Astrocyte (in vitro differentiated cells and primary cell): ENCODE measurements at regions not wholly inside any gene's neighbourhood (a gene's known extent, or its start where the extent isn't known, plus 50 kb on each side); places are given as distances from the start of the nearest gene placed in this dataset.

Experiments used
- DNase-seq: peaks from one replicate; pipeline ENCODE4 v3.0.0-alpha.2; 2010; ENCODE audit warnings: low read depth
- FAIRE-seq: peaks from 2 replicates; lab custom pipeline; 2011; peaks lifted over from hg19 to GRCh38; lab: Jason Lieb, UNC
- H2AFZ ChIP-seq: 2 replicates; pipeline ENCODE4 v1.6.0; 2012; ENCODE audit warnings: low read depth, low read length, inconsistent platforms
- H3K27ac ChIP-seq: 2 replicates; pipeline ENCODE4 v1.5.1; 2011; ENCODE audit warnings: low read depth, low read length, inconsistent platforms
- H3K27me3 ChIP-seq: 2 replicates; pipeline ENCODE4 v1.6.0; 2011; ENCODE audit warnings: low read length, inconsistent platforms; ENCODE audit not compliant: insufficient read depth
- H3K36me3 ChIP-seq: 2 replicates; pipeline ENCODE4 v1.5.1; 2011; ENCODE audit warnings: low read length, inconsistent platforms; ENCODE audit not compliant: insufficient read depth
- H3K4me1 ChIP-seq: 2 replicates; pipeline ENCODE4 v1.5.1; 2011; ENCODE audit warnings: low read length, inconsistent platforms; ENCODE audit not compliant: insufficient read depth
- H3K4me2 ChIP-seq: 2 replicates; pipeline ENCODE4 v1.6.0; 2012; ENCODE audit warnings: low read length, inconsistent platforms
- H3K4me3 ChIP-seq: 2 replicates; pipeline ENCODE4 v1.5.1; 2011; ENCODE audit warnings: low read depth, mild to moderate bottlenecking, low read length, inconsistent platforms; ENCODE audit not compliant: insufficient read depth
- H3K79me2 ChIP-seq: 2 replicates; pipeline ENCODE4 v1.6.0; 2012; ENCODE audit warnings: mild to moderate bottlenecking, low read length, inconsistent platforms; ENCODE audit not compliant: insufficient read depth
- H3K9ac ChIP-seq: 2 replicates; pipeline ENCODE4 v1.6.0; 2012; ENCODE audit warnings: mild to moderate bottlenecking, low read length, inconsistent platforms
- H3K9me3 ChIP-seq: 2 replicates; pipeline ENCODE4 v1.5.1; 2012; ENCODE audit warnings: low read depth, mild to moderate bottlenecking, low read length, inconsistent platforms; ENCODE audit not compliant: insufficient read depth
- H4K20me1 ChIP-seq: 2 replicates; pipeline ENCODE4 v1.6.0; 2012; ENCODE audit warnings: low read length, inconsistent platforms; ENCODE audit not compliant: insufficient read depth
- H3K27ac Mint-ChIP-seq: one replicate; pipeline ENCODE4 v1.8.0; 2021; ENCODE audit warnings: mild to moderate bottlenecking, mixed read lengths; ENCODE audit not compliant: unreplicated experiment
- H3K27me3 Mint-ChIP-seq: one replicate; pipeline ENCODE4 v1.8.0; 2021; ENCODE audit warnings: low read depth, mixed read lengths; ENCODE audit not compliant: unreplicated experiment
- H3K36me3 Mint-ChIP-seq: one replicate; pipeline ENCODE4 v1.8.0; 2021; ENCODE audit warnings: low read depth, mixed read lengths; ENCODE audit not compliant: unreplicated experiment
- H3K4me1 Mint-ChIP-seq: one replicate; pipeline ENCODE4 v1.8.0; 2021; ENCODE audit warnings: low read depth, mixed read lengths; ENCODE audit not compliant: unreplicated experiment
- H3K4me3 Mint-ChIP-seq: one replicate; pipeline ENCODE4 v1.8.0; 2021; ENCODE audit warnings: mild to moderate bottlenecking, moderate library complexity, mixed read lengths; ENCODE audit not compliant: unreplicated experiment
- H3K9me3 Mint-ChIP-seq: one replicate; pipeline ENCODE4 v1.8.0; 2021; ENCODE audit warnings: mild to moderate bottlenecking, mixed read lengths; ENCODE audit not compliant: unreplicated experiment
- EZH2 ChIP-seq: IDR thresholded peaks from 2 replicates; pipeline ENCODE4 v1.6.1; 2012; ENCODE audit warnings: mild to moderate bottlenecking, low read length, inconsistent platforms; ENCODE audit not compliant: insufficient read depth
- TF ChIP-seq, protein P1 (sequence below): IDR thresholded peaks from 2 replicates; pipeline ENCODE4 v1.5.1; 2011; ENCODE audit warnings: low read depth, mild to moderate bottlenecking, inconsistent platforms, low read length, moderate library complexity; ENCODE audit not compliant: insufficient read depth

DNA sequence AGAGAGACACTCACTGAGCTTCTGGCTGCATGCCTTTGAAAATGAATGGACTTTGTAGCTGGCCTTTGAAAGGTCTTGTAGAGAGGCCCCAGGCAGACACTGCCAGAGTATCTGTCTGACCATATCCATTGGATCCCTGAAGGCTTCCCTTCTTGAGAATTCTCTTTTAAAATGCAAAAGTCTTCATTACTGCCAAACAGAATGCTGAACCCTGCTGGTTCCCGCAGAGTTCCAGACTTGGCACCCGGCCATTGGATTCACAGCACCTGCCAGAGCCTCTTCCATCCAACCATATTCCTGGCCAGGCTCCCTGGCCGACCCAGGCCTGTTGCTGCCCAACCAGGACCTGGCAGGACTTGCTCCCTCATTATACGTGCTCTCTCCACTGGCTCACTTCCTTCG lies 182.5 kb downstream of the GXYLT1 start:
- Mint-ChIP-seq H3K36me3 (no peaks in the 10 kb centered on the region), H3K4me3 (no peak overlapping the region), H3K27ac (no peak overlapping the region), H3K27me3 (no peaks in the 10 kb centered on the region), H3K9me3 (no peaks in the 10 kb centered on the region), H3K4me1 (no peaks in the 10 kb centered on the region)
- TF ChIP-seq, protein P1, sequence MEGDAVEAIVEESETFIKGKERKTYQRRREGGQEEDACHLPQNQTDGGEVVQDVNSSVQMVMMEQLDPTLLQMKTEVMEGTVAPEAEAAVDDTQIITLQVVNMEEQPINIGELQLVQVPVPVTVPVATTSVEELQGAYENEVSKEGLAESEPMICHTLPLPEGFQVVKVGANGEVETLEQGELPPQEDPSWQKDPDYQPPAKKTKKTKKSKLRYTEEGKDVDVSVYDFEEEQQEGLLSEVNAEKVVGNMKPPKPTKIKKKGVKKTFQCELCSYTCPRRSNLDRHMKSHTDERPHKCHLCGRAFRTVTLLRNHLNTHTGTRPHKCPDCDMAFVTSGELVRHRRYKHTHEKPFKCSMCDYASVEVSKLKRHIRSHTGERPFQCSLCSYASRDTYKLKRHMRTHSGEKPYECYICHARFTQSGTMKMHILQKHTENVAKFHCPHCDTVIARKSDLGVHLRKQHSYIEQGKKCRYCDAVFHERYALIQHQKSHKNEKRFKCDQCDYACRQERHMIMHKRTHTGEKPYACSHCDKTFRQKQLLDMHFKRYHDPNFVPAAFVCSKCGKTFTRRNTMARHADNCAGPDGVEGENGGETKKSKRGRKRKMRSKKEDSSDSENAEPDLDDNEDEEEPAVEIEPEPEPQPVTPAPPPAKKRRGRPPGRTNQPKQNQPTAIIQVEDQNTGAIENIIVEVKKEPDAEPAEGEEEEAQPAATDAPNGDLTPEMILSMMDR, result no peak
- TF ChIP-seq EZH2, result no peak
- Histone ChIP-seq H3K9ac (no peak overlapping the region), H3K4me2 (no peak overlapping the region), H3K27ac (no peak overlapping the region), H3K4me1 (no peaks in the 10 kb centered on the region), H3K9me3 (no peaks in the 10 kb centered on the region), H2AFZ (no peak overlapping the region), H4K20me1 (no peaks in the 10 kb centered on the region), H3K79me2 (no peaks in the 10 kb centered on the region), H3K4me3 (no peak overlapping the region), H3K27me3 (no peaks in the 10 kb centered on the region), H3K36me3 (no peaks in the 10 kb centered on the region)
- DNase-seq (no peak), FAIRE-seq (no peak)

DNA sequence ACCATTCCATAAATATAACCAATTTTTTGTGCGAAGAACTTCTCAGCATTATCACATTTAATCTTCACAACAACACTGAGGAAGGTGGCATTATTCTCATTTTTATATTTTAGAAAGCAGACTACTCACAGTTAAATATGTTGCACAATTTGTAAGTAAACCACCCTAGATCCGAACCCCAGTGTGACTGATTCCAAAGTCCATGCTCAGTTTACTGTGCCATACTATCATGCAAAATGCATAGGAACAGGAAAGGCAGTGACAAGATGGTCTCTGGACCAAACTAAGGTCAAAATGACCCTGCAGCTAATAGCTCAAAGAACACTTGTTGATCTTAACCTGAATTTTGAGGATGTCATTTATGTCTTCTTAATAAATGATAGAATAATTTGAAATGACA lies 185.4 kb downstream of the GXYLT1 start:
- Mint-ChIP-seq H3K4me1 (no peaks in the 10 kb centered on the region), H3K9me3 (peaks cover 3% of the 10 kb centered on the region), H3K27ac (no peak overlapping the region), H3K27me3 (no peaks in the 10 kb centered on the region), H3K36me3 (no peaks in the 10 kb centered on the region), H3K4me3 (no peak overlapping the region)
- Histone ChIP-seq H3K9me3 (no peaks in the 10 kb centered on the region), H3K4me3 (no peak overlapping the region), H2AFZ (no peak overlapping the region), H3K36me3 (no peaks in the 10 kb centered on the region), H3K4me1 (no peaks in the 10 kb centered on the region), H3K4me2 (no peak overlapping the region), H3K9ac (no peak overlapping the region), H3K27ac (no peak overlapping the region), H4K20me1 (no peaks in the 10 kb centered on the region), H3K79me2 (no peaks in the 10 kb centered on the region), H3K27me3 (no peaks in the 10 kb centered on the region)
- FAIRE-seq, result no peak
- DNase-seq, result no peak
- TF ChIP-seq, protein P1, result no peak
- no peak for TF ChIP-seq EZH2

DNA sequence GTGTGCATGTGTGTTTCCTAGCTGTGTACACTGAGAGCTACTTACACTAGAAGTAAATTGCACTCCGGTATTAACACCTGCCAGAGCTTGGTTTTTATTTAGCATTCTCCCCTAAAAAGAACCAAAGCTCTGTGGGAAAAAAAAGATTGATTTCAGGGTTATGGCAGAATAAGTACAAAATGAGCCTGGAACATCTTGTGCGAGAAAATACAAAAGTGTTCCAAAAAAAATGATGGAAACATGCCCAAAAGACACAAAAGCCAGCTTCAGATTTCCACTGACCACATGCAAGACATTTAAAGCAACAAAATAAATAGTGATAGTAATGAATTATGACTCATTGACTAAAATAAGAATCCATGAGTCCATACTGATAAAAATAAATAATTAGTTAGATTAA lies 188.3 kb downstream of the GXYLT1 start:
- peak; percentile 59 for DNase-seq
- Mint-ChIP-seq H3K36me3 (no peaks in the 10 kb centered on the region), H3K9me3 (peaks cover 3% of the 10 kb centered on the region), H3K4me1 (no peaks in the 10 kb centered on the region), H3K4me3 (no peak overlapping the region), H3K27me3 (no peaks in the 10 kb centered on the region), H3K27ac (no peak overlapping the region)
- no peak for FAIRE-seq
- Histone ChIP-seq H3K79me2 (no peaks in the 10 kb centered on the region), H3K36me3 (no peaks in the 10 kb centered on the region), H3K27ac (no peak overlapping the region), H3K4me3 (no peak overlapping the region), H3K9ac (no peak overlapping the region), H3K4me1 (no peaks in the 10 kb centered on the region), H2AFZ (no peak overlapping the region), H3K9me3 (no peaks in the 10 kb centered on the region), H3K27me3 (no peaks in the 10 kb centered on the region), H3K4me2 (no peak overlapping the region), H4K20me1 (no peaks in the 10 kb centered on the region)
- TF ChIP-seq EZH2, result no peak
- TF ChIP-seq, protein P1, result no peak
